Hepatocyte (in vitro differentiated cells): ENCODE measurements at regions not wholly inside any gene's neighbourhood (a gene's known extent, or its start where the extent isn't known, plus 50 kb on each side); places are given as distances from the start of the nearest gene placed in this dataset.

Experiments used
- DNase-seq: peaks from one replicate; pipeline ENCODE4 v3.0.0-alpha.2; 2016; ENCODE audit warnings: low spot score
- H2AFZ ChIP-seq: fragments of 200-600 bp; sonication (generic); 2 replicates; pipeline ENCODE4 v1.6.0; 2016; ENCODE audit warnings: antibody characterized with exemption, mild to moderate bottlenecking
- H3K27ac ChIP-seq: fragments of 200-600 bp; sonication (generic); 2 replicates; pipeline ENCODE4 v1.5.1; 2016; ENCODE audit warnings: mild to moderate bottlenecking
- H3K27me3 ChIP-seq: fragments of 200-600 bp; sonication (generic); 2 replicates; pipeline ENCODE4 v1.6.1; 2016
- H3K36me3 ChIP-seq: fragments of 200-600 bp; sonication (generic); replicated peaks from 2 replicates; pipeline ENCODE4 v1.5.1; 2016; ENCODE audit warnings: low read depth; ENCODE audit not compliant: insufficient read depth
- H3K4me1 ChIP-seq: fragments of 200-600 bp; sonication (generic); 2 replicates; pipeline ENCODE4 v1.5.1; 2016; ENCODE audit warnings: mild to moderate bottlenecking, moderate library complexity; ENCODE audit not compliant: insufficient read depth
- H3K4me2 ChIP-seq: fragments of 200-600 bp; sonication (generic); 2 replicates; pipeline ENCODE4 v1.6.0; 2016
- H3K4me3 ChIP-seq: fragments of 200-600 bp; sonication (generic); 2 replicates; pipeline ENCODE4 v1.5.1; 2016; ENCODE audit warnings: mild to moderate bottlenecking
- H3K79me2 ChIP-seq: fragments of 200-600 bp; sonication (generic); 2 replicates; pipeline ENCODE4 v1.6.0; 2017; ENCODE audit warnings: mild to moderate bottlenecking
- H3K9me2 ChIP-seq: fragments of 200-600 bp; sonication (generic); replicated peaks from 2 replicates; pipeline ENCODE4 v1.6.0; 2017; ENCODE audit warnings: mild to moderate bottlenecking; ENCODE audit not compliant: insufficient read depth
- H3K9me3 ChIP-seq: fragments of 200-600 bp; sonication (generic); 2 replicates; pipeline ENCODE4 v1.5.1; 2016; ENCODE audit warnings: low read depth, mild to moderate bottlenecking
- H4K20me1 ChIP-seq: fragments of 200-600 bp; sonication (generic); 2 replicates; pipeline ENCODE4 v1.6.0; 2016; ENCODE audit warnings: mild to moderate bottlenecking; ENCODE audit not compliant: insufficient read depth, poor library complexity, severe bottlenecking
- CTCF ChIP-seq: fragments of 200-600 bp; sonication (generic); IDR thresholded peaks from 2 replicates; pipeline ENCODE4 v1.5.1; 2016; ENCODE audit warnings: antibody characterized with exemption, mild to moderate bottlenecking; ENCODE audit not compliant: poor library complexity
- EZH2 ChIP-seq: fragments of 200-600 bp; sonication (generic); IDR thresholded peaks from 2 replicates; pipeline ENCODE4 v1.6.1; 2016; ENCODE audit warnings: antibody characterized with exemption, mild to moderate bottlenecking, borderline replicate concordance
- EZH2phosphoT487 ChIP-seq: fragments of 200-600 bp; sonication (generic); IDR thresholded peaks from one replicate; pipeline ENCODE4 v1.6.1; 2018; ENCODE audit warnings: antibody characterized with exemption, mild to moderate bottlenecking, low read depth, moderate library complexity; ENCODE audit not compliant: unreplicated experiment, severe bottlenecking
- WGBS: methylation state at CpG from one replicate; pipeline ENCODE4 v1.1.6; 2016; ENCODE audit warnings: low lambda C conversion rate; ENCODE audit errors: missing lambda C conversion rate; 5-methylcytosine and 5-hydroxymethylcytosine counted together

- Histone ChIP-seq H2AFZ (no peak overlapping the region), H4K20me1 (no peaks in the 10 kb centered on the region), H3K27me3 (no peaks in the 10 kb centered on the region), H3K9me2 (no peaks in the 10 kb centered on the region), H3K4me2 (no peak overlapping the region), H3K9me3 (no peaks in the 10 kb centered on the region), H3K36me3 (no peaks in the 10 kb centered on the region), H3K79me2 (no peaks in the 10 kb centered on the region), H3K4me1 (peaks cover 12% of the 10 kb centered on the region), H3K27ac (no peak overlapping the region), H3K4me3 (no peak overlapping the region)
- TF ChIP-seq CTCF (no peak), EZH2 (no peak), EZH2phosphoT487 (no peak)
- DNase-seq: no peak
These were observed 70.6 kb downstream of the FSCB start for GRCh38 chr14:44436458-44436857.

- H3K79me2 ChIP-seq: no peaks in the 10 kb centered on the region
- no peaks in the 10 kb centered on the region for H3K36me3 ChIP-seq
- no peaks in the 10 kb centered on the region for H3K9me3 ChIP-seq
- no peak overlapping the region for H3K4me3 ChIP-seq
- H3K27ac ChIP-seq: no peak overlapping the region
- no peaks in the 10 kb centered on the region for H3K27me3 ChIP-seq
- no peak overlapping the region for H2AFZ ChIP-seq
- H3K4me1 ChIP-seq: peaks cover 15% of the 10 kb centered on the region
- DNase-seq: no peak
- no peaks in the 10 kb centered on the region for H4K20me1 ChIP-seq
- WGBS: 31% methylated on average over 3 of the region's 3 CpGs
- no peak overlapping the region for H3K4me2 ChIP-seq
- H3K9me2 ChIP-seq: no peaks in the 10 kb centered on the region
- no peak for TF ChIP-seq EZH2phosphoT487
These were observed 78.7 kb downstream of the FSCB start for GRCh38 chr14:44428231-44428945.

GRCh38 chr14:44422699-44423098 lies 84.4 kb downstream of the FSCB start:
- H3K9me2 ChIP-seq: no peaks in the 10 kb centered on the region
- 91% methylated on average over 4 of the region's 4 CpGs for WGBS
- no peak overlapping the region for H3K4me2 ChIP-seq
- TF ChIP-seq EZH2 (no peak), CTCF (no peak), EZH2phosphoT487 (no peak)
- no peak overlapping the region for H3K27ac ChIP-seq
- no peaks in the 10 kb centered on the region for H3K36me3 ChIP-seq
- H3K9me3 ChIP-seq: no peaks in the 10 kb centered on the region
- no peaks in the 10 kb centered on the region for H4K20me1 ChIP-seq
- H3K4me3 ChIP-seq: no peak overlapping the region
- H2AFZ ChIP-seq: no peak overlapping the region
- H3K4me1 ChIP-seq: no peaks in the 10 kb centered on the region
- DNase-seq: no peak
- no peaks in the 10 kb centered on the region for H3K27me3 ChIP-seq
- H3K79me2 ChIP-seq: no peaks in the 10 kb centered on the region

- Histone ChIP-seq H2AFZ (no peak overlapping the region), H3K4me2 (no peak overlapping the region), H3K9me3 (no peaks in the 10 kb centered on the region), H3K36me3 (no peaks in the 10 kb centered on the region), H3K79me2 (no peaks in the 10 kb centered on the region), H4K20me1 (no peaks in the 10 kb centered on the region), H3K4me3 (no peak overlapping the region), H3K27ac (no peak overlapping the region), H3K9me2 (no peaks in the 10 kb centered on the region), H3K4me1 (no peaks in the 10 kb centered on the region), H3K27me3 (no peaks in the 10 kb centered on the region)
- WGBS: 100% methylated on average over 1 of the region's 1 CpG
- TF ChIP-seq EZH2phosphoT487: no peak
- no peak for TF ChIP-seq CTCF
- TF ChIP-seq EZH2: no peak
- no peak for DNase-seq
These were observed 86.9 kb downstream of the FSCB start for GRCh38 chr14:44420226-44420625.
